ENCODE measurements at regions not wholly inside any gene's neighbourhood (a gene's known extent, or its start where the extent isn't known, plus 50 kb on each side); places are given as distances from the start of the nearest gene placed in this dataset.

DNA sequence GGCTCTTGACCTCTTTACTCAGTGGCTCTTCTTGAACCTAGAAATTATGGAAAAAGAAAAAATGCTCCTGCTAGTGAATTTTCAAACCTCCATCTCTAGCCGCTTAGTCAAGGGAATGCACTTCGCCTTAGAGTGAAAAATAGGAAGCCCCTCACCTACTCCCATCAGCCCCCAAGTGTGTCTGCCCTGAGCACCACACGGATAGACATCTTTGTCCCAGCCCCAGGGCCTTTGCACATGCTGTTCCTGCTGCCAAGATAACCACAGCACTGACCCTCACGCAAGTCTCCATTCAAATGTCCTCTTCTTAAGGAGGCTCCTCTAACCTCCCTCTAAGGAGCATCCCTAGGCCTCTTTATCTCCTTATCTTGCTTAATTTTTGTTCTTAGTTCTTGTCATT is 59.6 kb downstream of the FBXO2 start:
- Histone ChIP-seq H2BK5ac (ENCODE audit: low read depth, low read length, poor library complexity, severe bottlenecking) (no peak overlapping the region), H3K9me1 (ENCODE audit: insufficient read depth, low read length) (no peaks in the 10 kb centered on the region), H3K4me2 (ENCODE audit: low read depth, low read length) (no peak overlapping the region), H4K8ac (ENCODE audit: low read depth in 2 of 2, low read length in 2 of 2) (no peak overlapping the region), H2AK9ac (replicated peaks; ENCODE audit: low read depth, low read length, poor library complexity) (no peak overlapping the region), H2AFZ (replicated peaks; ENCODE audit: low read length, poor library complexity) (no peak overlapping the region), H2AK5ac (ENCODE audit: low read depth, low read length) (no peak overlapping the region), H3K4me3 (ENCODE audit: insufficient read depth, low read depth, low read length) (no peak overlapping the region), H2BK120ac (ENCODE audit: low read depth, low read length) (no peak overlapping the region), H4K20me1 (ENCODE audit: insufficient read depth, low read length) (no peaks in the 10 kb centered on the region), H3K4me1 (ENCODE audit: control insufficient read depth, insufficient read depth, low read length) (no peaks in the 10 kb centered on the region), H2BK15ac (ENCODE audit: low read depth, low read length) (no peak overlapping the region), H4K91ac (ENCODE audit: insufficient read depth, low read depth, low read length) (no peak overlapping the region), H3K9me3 (ENCODE audit: control insufficient read depth, insufficient read depth, low read length) (no peaks in the 10 kb centered on the region), H2BK20ac (ENCODE audit: low read depth, low read length) (no peak overlapping the region), H3K14ac (replicated peaks; ENCODE audit: low read depth, low read length) (no peak overlapping the region), H3K27ac (ENCODE audit: insufficient read depth, low read length) (no peak overlapping the region), H3K56ac (ENCODE audit: extremely low read depth, insufficient read depth, low read length) (no peak overlapping the region), H3K4ac (ENCODE audit: low read depth, low read length) (no peak overlapping the region), H3K23ac (ENCODE audit: low read depth, low read length) (no peak overlapping the region), H3K36me3 (ENCODE audit: control insufficient read depth, insufficient read depth, low read length) (no peaks in the 10 kb centered on the region), H3K79me1 (ENCODE audit: low read depth in 1 of 2, low read length in 2 of 2) (no peaks in the 10 kb centered on the region), H4K5ac (ENCODE audit: low read depth, low read length) (no peak overlapping the region), H3K18ac (ENCODE audit: low read depth, low read length) (no peak overlapping the region), H3K9ac (ENCODE audit: low read depth, low read length) (no peak overlapping the region), H3K27me3 (ENCODE audit: control insufficient read depth, insufficient read depth, low read length) (no peaks in the 10 kb centered on the region; the same call in 1 of the 2 replicates)
- no CpG with 5 or more reads among the region's 4 CpGs for WGBS, 2 experiments (ENCODE audit: extremely low coverage in 2 of 2, insufficient read length in 1 of 2)
- intact Hi-C loops (cut with micrococcal nuclease) (no loop called here), in situ Hi-C loops (cut with MboI; ENCODE audit: low sequenced_read_pairs) (no loop called here), dilution Hi-C loops (cut with HindIII; ENCODE audit: low sequenced_read_pairs, unreplicated experiment) (no loop called here)
- no peak for TF ChIP-seq RAD21 (IDR thresholded peaks at IDR 0.05; ENCODE audit: low read length)
- ATAC-seq (ENCODE audit: low read depth) (no peak), DNase-seq (no peak)
- ChIA-PET POLR2A (ENCODE audit: unreplicated experiment) (no interaction called here), CTCF (interaction anchor here (0.5 kb wide), 1 partner anchor 364 kb away, joined by 3 read pairs; no protein-coding TSS in a partner anchor)
- no TSS peak for BruUV-seq (replicated peaks)

Measured in IMR-90 (cell line).